Calu3 (cell line): ENCODE measurements at regions not wholly inside any gene's neighbourhood (a gene's known extent, or its start where the extent isn't known, plus 50 kb on each side); places are given as distances from the start of the nearest gene placed in this dataset.

Experiments used
- BruUV-seq: library from RNA; stranded (reverse); fragments of 400-500 nt; replicated peaks from 2 replicates; lab custom pipeline; 2021; lab: Mats Ljungman, UMichigan
- CTCF ChIA-PET: fragments of 300-600 bp; sonication (Branson Sonifier 250); formaldehyde crosslinking; loops from one replicate; lab custom pipeline; 2022; ENCODE audit warnings: antibody characterized with exemption; lab: Charles Lee
- DNase-seq: peaks from one replicate; pipeline ENCODE4 v3.0.0; 2022
- H3K27ac Mint-ChIP-seq: one replicate; pipeline ENCODE4 v1.8.0; 2022; ENCODE audit warnings: mixed read lengths; ENCODE audit not compliant: unreplicated experiment
- H3K27me3 Mint-ChIP-seq: one replicate; pipeline ENCODE4 v1.8.0; 2022; ENCODE audit warnings: mixed read lengths; ENCODE audit not compliant: unreplicated experiment
- H3K36me3 Mint-ChIP-seq: one replicate; pipeline ENCODE4 v1.8.0; 2022; ENCODE audit warnings: mild to moderate bottlenecking, moderate library complexity, mixed read lengths; ENCODE audit not compliant: insufficient read depth, unreplicated experiment
- H3K4me1 Mint-ChIP-seq: one replicate; pipeline ENCODE4 v1.8.0; 2022; ENCODE audit warnings: mild to moderate bottlenecking, low read depth, mixed read lengths; ENCODE audit not compliant: unreplicated experiment
- H3K4me3 Mint-ChIP-seq: one replicate; pipeline ENCODE4 v1.8.0; 2022; ENCODE audit warnings: mild to moderate bottlenecking, low read depth, moderate library complexity, mixed read lengths; ENCODE audit not compliant: unreplicated experiment
- H3K9me3 Mint-ChIP-seq: one replicate; pipeline ENCODE4 v1.8.0; 2022; ENCODE audit warnings: low read depth, mixed read lengths; ENCODE audit not compliant: unreplicated experiment
- CTCF ChIP-seq: fragments of 200-600 bp; IDR thresholded peaks from one replicate; pipeline ENCODE4 v1.8.0; 2022; ENCODE audit warnings: antibody characterized with exemption; ENCODE audit not compliant: unreplicated experiment
- intact Hi-C: fragments of 100-400 bp; cut with micrococcal nuclease; formaldehyde crosslinking; loops from one replicate; pipeline ENCODE4 v1.10.0; 2022; ENCODE audit not compliant: unreplicated experiment

GRCh38 chr13:33931397-33932311 lies 113.7 kb downstream of the RFC3 start:
- H3K9me3 Mint-ChIP-seq, result no peaks in the 10 kb centered on the region
- peaks cover 8% of the 10 kb centered on the region for H3K4me1 Mint-ChIP-seq
- H3K27me3 Mint-ChIP-seq, result no peaks in the 10 kb centered on the region
- no peak overlapping the region for H3K4me3 Mint-ChIP-seq
- peak; percentile 44 for DNase-seq
- BruUV-seq, result no TSS peak
- no peak overlapping the region for H3K27ac Mint-ChIP-seq
- peaks cover 4% of the 10 kb centered on the region for H3K36me3 Mint-ChIP-seq
- peak; percentile 33 for TF ChIP-seq CTCF
- CTCF ChIA-PET, result no interaction called here
- intact Hi-C loops, result loop anchor here (1.0 to 10.0 kb wide), 4 partner anchors 146 to 1233 kb away; no protein-coding TSS in a partner anchor

GRCh38 chr13:33932769-33933406 lies 114.9 kb downstream of the RFC3 start:
- BruUV-seq, result no TSS peak
- H3K9me3 Mint-ChIP-seq, result no peaks in the 10 kb centered on the region
- no peak for TF ChIP-seq CTCF
- no peak overlapping the region for H3K27ac Mint-ChIP-seq
- CTCF ChIA-PET, result no interaction called here
- no peak for DNase-seq
- peaks cover 4% of the 10 kb centered on the region for H3K36me3 Mint-ChIP-seq
- H3K4me3 Mint-ChIP-seq, result no peak overlapping the region
- no peaks in the 10 kb centered on the region for H3K27me3 Mint-ChIP-seq
- peaks cover 8% of the 10 kb centered on the region for H3K4me1 Mint-ChIP-seq
- intact Hi-C loops, result loop anchor here (10.0 kb wide), 1 partner anchor 222 kb away; no protein-coding TSS in a partner anchor

- peaks cover 4% of the 10 kb centered on the region for H3K36me3 Mint-ChIP-seq
- CTCF ChIA-PET, result no interaction called here
- no peaks in the 10 kb centered on the region for H3K27me3 Mint-ChIP-seq
- no peak for DNase-seq
- H3K27ac Mint-ChIP-seq, result no peak overlapping the region
- H3K4me1 Mint-ChIP-seq, result peaks cover 8% of the 10 kb centered on the region
- no peak for TF ChIP-seq CTCF
- no TSS peak for BruUV-seq
- no peak overlapping the region for H3K4me3 Mint-ChIP-seq
- H3K9me3 Mint-ChIP-seq, result no peaks in the 10 kb centered on the region
- intact Hi-C loops, result loop anchor here (10.0 kb wide), 1 partner anchor 221 kb away; no protein-coding TSS in a partner anchor
Observed at GRCh38 chr13:33933810-33934209, 115.9 kb downstream of the RFC3 start.

GRCh38 chr13:33934343-33934742 lies 116.4 kb downstream of the RFC3 start:
- Mint-ChIP-seq H3K4me1 (peaks cover 8% of the 10 kb centered on the region), H3K4me3 (no peak overlapping the region), H3K36me3 (peaks cover 4% of the 10 kb centered on the region), H3K9me3 (no peaks in the 10 kb centered on the region), H3K27me3 (no peaks in the 10 kb centered on the region), H3K27ac (no peak overlapping the region)
- no peak for TF ChIP-seq CTCF
- BruUV-seq, result no TSS peak
- CTCF ChIA-PET, result no interaction called here
- DNase-seq, result no peak
- intact Hi-C loops, result loop anchor here (10.0 kb wide), 1 partner anchor 220 kb away; no protein-coding TSS in a partner anchor
